Activated CD4-positive, alpha-beta memory T cell treated with anti-CD3 and anti-CD28 coated beads, Interleukin-2, amount 10 ng/mL, durations not matched to agents 7 days and 5 days (primary cell): ENCODE measurements at regions not wholly inside any gene's neighbourhood (a gene's known extent, or its start where the extent isn't known, plus 50 kb on each side); places are given as distances from the start of the nearest gene placed in this dataset.

ENCODE experiments used
- CTCF ChIA-PET: fragments of 350-600 bp; sonication (Branson Sonifier 250); formaldehyde crosslinking; loops from one replicate; lab custom pipeline; 2021; ENCODE audit warnings: antibody characterized with exemption, inconsistent platforms; lab: Charles Lee
- POLR2A ChIA-PET: fragments of 350-600 bp; sonication (Branson Sonifier 250); formaldehyde crosslinking; loops from one replicate; lab custom pipeline; 2021; ENCODE audit warnings: antibody characterized with exemption; lab: Charles Lee
- DNase-seq: peaks from one replicate; pipeline ENCODE4 v3.0.0-alpha.2; 2020
- H3K27ac Mint-ChIP-seq: one replicate; pipeline ENCODE4 v1.8.0; 2021; ENCODE audit warnings: mild to moderate bottlenecking, mixed read lengths
- H3K27me3 Mint-ChIP-seq: one replicate; pipeline ENCODE4 v1.8.0; 2021; ENCODE audit warnings: mixed read lengths
- H3K36me3 Mint-ChIP-seq: one replicate; pipeline ENCODE4 v1.8.0; 2021; ENCODE audit warnings: low read depth, mixed read lengths
- H3K4me1 Mint-ChIP-seq: one replicate; pipeline ENCODE4 v1.8.0; 2021; ENCODE audit warnings: mixed read lengths
- H3K4me3 Mint-ChIP-seq: one replicate; pipeline ENCODE4 v1.8.0; 2021; ENCODE audit warnings: mild to moderate bottlenecking, mixed read lengths
- H3K9me3 Mint-ChIP-seq: one replicate; pipeline ENCODE4 v1.8.0; 2021; ENCODE audit warnings: mixed read lengths

- no peak for DNase-seq
- no peak overlapping the region for H3K27ac Mint-ChIP-seq
- H3K36me3 Mint-ChIP-seq: no peaks in the 10 kb centered on the region
- POLR2A ChIA-PET: no interaction called here
- H3K9me3 Mint-ChIP-seq: no peaks in the 10 kb centered on the region
- H3K4me1 Mint-ChIP-seq: no peaks in the 10 kb centered on the region
- CTCF ChIA-PET: no interaction called here
- H3K27me3 Mint-ChIP-seq: peaks cover 44% of the 10 kb centered on the region
- H3K4me3 Mint-ChIP-seq: no peak overlapping the region
Observed at GRCh38 chr9:90948156-90948555, 146.5 kb downstream of the SYK start.

GRCh38 chr9:90950600-90950999 is 149.0 kb downstream of the SYK start:
- ChIA-PET POLR2A (no interaction called here), CTCF (no interaction called here)
- no peak overlapping the region for H3K27ac Mint-ChIP-seq
- H3K36me3 Mint-ChIP-seq: no peaks in the 10 kb centered on the region
- H3K27me3 Mint-ChIP-seq: peaks cover 48% of the 10 kb centered on the region
- no peaks in the 10 kb centered on the region for H3K9me3 Mint-ChIP-seq
- no peak overlapping the region for H3K4me3 Mint-ChIP-seq
- H3K4me1 Mint-ChIP-seq: peaks cover 2% of the 10 kb centered on the region
- no peak for DNase-seq

GRCh38 chr9:90953200-90953599 is 151.6 kb downstream of the SYK start:
- ChIA-PET POLR2A (no interaction called here), CTCF (no interaction called here)
- peaks cover 2% of the 10 kb centered on the region for H3K4me1 Mint-ChIP-seq

GRCh38 chr9:90953805-90954204 is 152.2 kb downstream of the SYK start:
- no peak for DNase-seq
- no peaks in the 10 kb centered on the region for H3K9me3 Mint-ChIP-seq
- H3K4me1 Mint-ChIP-seq: peaks cover 2% of the 10 kb centered on the region
- H3K27ac Mint-ChIP-seq: no peak overlapping the region
- ChIA-PET CTCF (no interaction called here), POLR2A (no interaction called here)
- H3K4me3 Mint-ChIP-seq: no peak overlapping the region
- no peaks in the 10 kb centered on the region for H3K36me3 Mint-ChIP-seq
- peaks cover 31% of the 10 kb centered on the region for H3K27me3 Mint-ChIP-seq

More at GRCh38 chr9:90953200-90953599, 151.6 kb downstream of the SYK start:
- no peak overlapping the region for H3K4me3 Mint-ChIP-seq
- H3K27me3 Mint-ChIP-seq: peaks cover 38% of the 10 kb centered on the region
- H3K27ac Mint-ChIP-seq: no peak overlapping the region
- H3K36me3 Mint-ChIP-seq: no peaks in the 10 kb centered on the region
- DNase-seq: no peak
- H3K9me3 Mint-ChIP-seq: no peaks in the 10 kb centered on the region

- DNase-seq: no peak
- Mint-ChIP-seq H3K4me3 (no peak overlapping the region), H3K4me1 (peaks cover 3% of the 10 kb centered on the region), H3K27ac (no peak overlapping the region), H3K9me3 (no peaks in the 10 kb centered on the region), H3K36me3 (no peaks in the 10 kb centered on the region), H3K27me3 (peaks cover 18% of the 10 kb centered on the region)
- POLR2A ChIA-PET: no interaction called here
- CTCF ChIA-PET: interaction anchor here (0.6 kb wide), 1 partner anchor 29 kb away, joined by 3 read pairs; no protein-coding TSS in a partner anchor
Observed at GRCh38 chr9:90956026-90956810, 154.6 kb downstream of the SYK start.

- Mint-ChIP-seq H3K9me3 (peaks cover 2% of the 10 kb centered on the region), H3K27ac (no peak overlapping the region), H3K27me3 (peaks cover 16% of the 10 kb centered on the region), H3K36me3 (no peaks in the 10 kb centered on the region), H3K4me1 (peaks cover 3% of the 10 kb centered on the region), H3K4me3 (no peak overlapping the region)
- DNase-seq: no peak
- CTCF ChIA-PET: no interaction called here
- POLR2A ChIA-PET: no interaction called here
Observed at GRCh38 chr9:90958328-90958727, 156.7 kb downstream of the SYK start.

- Mint-ChIP-seq H3K36me3 (peaks cover 4% of the 10 kb centered on the region), H3K4me1 (peaks cover 22% of the 10 kb centered on the region), H3K27ac (no peak overlapping the region), H3K27me3 (peaks cover 6% of the 10 kb centered on the region), H3K9me3 (peaks cover 2% of the 10 kb centered on the region), H3K4me3 (no peak overlapping the region)
- ChIA-PET CTCF (interaction anchor here (1.0 kb wide), 1 partner anchor 45 kb away, joined by 4 read pairs; no protein-coding TSS in a partner anchor), POLR2A (no interaction called here)
- DNase-seq: no peak
Observed at GRCh38 chr9:90960941-90961340, 159.3 kb downstream of the SYK start.

- Mint-ChIP-seq H3K36me3 (peaks cover 4% of the 10 kb centered on the region), H3K4me3 (no peak overlapping the region), H3K27ac (no peak overlapping the region), H3K27me3 (peaks cover 6% of the 10 kb centered on the region), H3K4me1 (peaks cover 26% of the 10 kb centered on the region), H3K9me3 (peaks cover 2% of the 10 kb centered on the region)
- CTCF ChIA-PET: interaction anchor here (1.0 kb wide), 1 partner anchor 46 kb away, joined by 4 read pairs; no protein-coding TSS in a partner anchor
- no peak for DNase-seq
- POLR2A ChIA-PET: no interaction called here
Observed at GRCh38 chr9:90961375-90961774, 159.8 kb downstream of the SYK start.

GRCh38 chr9:90964101-90965020 is 162.7 kb downstream of the SYK start:
- Mint-ChIP-seq H3K27ac (peak overlapping the region; percentile 47), H3K4me3 (peak overlapping the region; percentile 34), H3K9me3 (peaks cover 2% of the 10 kb centered on the region), H3K4me1 (peaks cover 40% of the 10 kb centered on the region), H3K36me3 (peaks cover 4% of the 10 kb centered on the region), H3K27me3 (no peaks in the 10 kb centered on the region)
- CTCF ChIA-PET: interaction anchor here (1.1 to 2.0 kb wide), 3 partner anchors 46 to 462 kb away, joined by 3 to 10 read pairs (median 5); no protein-coding TSS in a partner anchor
- POLR2A ChIA-PET: interaction anchor here (0.9 kb wide), 1 partner anchor 462 kb away, joined by 3 read pairs; no protein-coding TSS in a partner anchor
- peak; percentile 56 for DNase-seq

GRCh38 chr9:90965226-90966030 is 163.8 kb downstream of the SYK start:
- Mint-ChIP-seq H3K27ac (peak overlapping the region; percentile 18), H3K4me3 (no peak overlapping the region), H3K9me3 (peaks cover 2% of the 10 kb centered on the region), H3K36me3 (peaks cover 4% of the 10 kb centered on the region), H3K4me1 (peaks cover 40% of the 10 kb centered on the region), H3K27me3 (no peaks in the 10 kb centered on the region)
- DNase-seq: no peak
- POLR2A ChIA-PET: interaction anchor here (0.9 kb wide), 1 partner anchor 461 kb away, joined by 3 read pairs; no protein-coding TSS in a partner anchor
- CTCF ChIA-PET: interaction anchor here (1.1 to 2.0 kb wide), 3 partner anchors 50 to 468 kb away, joined by 3 to 10 read pairs (median 9); no protein-coding TSS in a partner anchor

GRCh38 chr9:90966031-90966290 is 164.3 kb downstream of the SYK start:
- no peak for DNase-seq
- H3K4me1 Mint-ChIP-seq: peaks cover 40% of the 10 kb centered on the region
- peaks cover 2% of the 10 kb centered on the region for H3K9me3 Mint-ChIP-seq
- H3K27me3 Mint-ChIP-seq: no peaks in the 10 kb centered on the region
- no peak overlapping the region for H3K27ac Mint-ChIP-seq
- H3K4me3 Mint-ChIP-seq: no peak overlapping the region
- CTCF ChIA-PET: interaction anchor here (1.1 to 1.9 kb wide), 2 partner anchors 51 to 468 kb away, joined by 3 to 9 read pairs; no protein-coding TSS in a partner anchor
- POLR2A ChIA-PET: no interaction called here
- H3K36me3 Mint-ChIP-seq: peaks cover 4% of the 10 kb centered on the region

- ChIA-PET CTCF (interaction anchor here (1.1 to 1.9 kb wide), 2 partner anchors 51 to 467 kb away, joined by 3 to 9 read pairs; no protein-coding TSS in a partner anchor), POLR2A (no interaction called here)
- H3K27me3 Mint-ChIP-seq: no peaks in the 10 kb centered on the region
- peaks cover 2% of the 10 kb centered on the region for H3K9me3 Mint-ChIP-seq
- no peak overlapping the region for H3K27ac Mint-ChIP-seq
- no peak overlapping the region for H3K4me3 Mint-ChIP-seq
- DNase-seq: no peak
- H3K36me3 Mint-ChIP-seq: peaks cover 4% of the 10 kb centered on the region
- peaks cover 38% of the 10 kb centered on the region for H3K4me1 Mint-ChIP-seq
Observed at GRCh38 chr9:90966480-90967144, 165.0 kb downstream of the SYK start.
